ENCODE measurements at regions not wholly inside any gene's neighbourhood (a gene's known extent, or its start where the extent isn't known, plus 50 kb on each side); places are given as distances from the start of the nearest gene placed in this dataset.
"Not testable (repeated sequence)": the region's sequence is repeated elsewhere in the genome, so short reads cannot be mapped to it uniquely, and the experiment has no call there.

DNA sequence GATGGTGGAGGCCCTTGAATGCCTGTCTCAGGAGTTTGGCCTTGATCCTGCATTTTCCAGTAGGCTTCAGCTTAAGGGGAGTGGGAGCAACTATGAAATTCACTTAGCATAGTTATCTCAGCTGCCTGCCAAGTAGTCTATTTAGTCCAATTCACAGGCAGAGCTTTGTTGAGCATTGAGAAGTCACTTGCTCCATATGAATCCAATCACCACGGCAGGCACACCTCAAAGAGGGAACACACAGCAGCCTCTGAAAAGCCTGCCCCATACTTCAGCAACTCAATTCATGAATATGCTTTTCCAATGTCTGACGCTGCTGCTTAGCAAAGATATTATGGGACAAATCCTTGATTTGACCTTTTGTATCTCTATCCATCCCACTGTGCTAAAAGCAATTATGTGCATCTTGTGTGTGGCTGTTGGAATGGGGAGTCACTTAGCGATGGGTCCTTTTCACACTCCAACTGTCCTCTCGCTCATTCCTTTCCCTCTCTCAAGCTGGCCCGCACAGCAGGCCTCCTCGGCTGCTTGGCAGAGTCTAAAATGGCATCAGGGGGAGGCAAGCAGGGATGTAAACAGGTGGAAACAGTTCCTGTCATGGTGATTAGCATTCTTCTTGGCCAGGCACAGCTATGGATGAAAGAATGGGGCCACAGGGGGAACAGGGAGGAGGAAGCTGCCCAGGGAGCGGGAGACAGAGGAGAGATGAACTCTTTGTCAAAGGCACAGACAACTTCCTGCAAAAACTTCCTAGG is 56.0 kb upstream of the LRPPRC start:
- DNase-seq = no peak

GRCh38 chr2:44052584-44052983 is 56.8 kb upstream of the LRPPRC start:
- DNase-seq = no peak

- DNase-seq = no peak
Observed at GRCh38 chr2:44053052-44053451, 57.3 kb upstream of the LRPPRC start.

- DNase-seq = no peak
Observed at GRCh38 chr2:44053456-44053855, 57.7 kb upstream of the LRPPRC start.

GRCh38 chr2:44055229-44055628 is 59.4 kb upstream of the LRPPRC start:
- no peak for DNase-seq

- DNase-seq = no peak
Observed at GRCh38 chr2:44055664-44056063, 59.9 kb upstream of the LRPPRC start.

DNA sequence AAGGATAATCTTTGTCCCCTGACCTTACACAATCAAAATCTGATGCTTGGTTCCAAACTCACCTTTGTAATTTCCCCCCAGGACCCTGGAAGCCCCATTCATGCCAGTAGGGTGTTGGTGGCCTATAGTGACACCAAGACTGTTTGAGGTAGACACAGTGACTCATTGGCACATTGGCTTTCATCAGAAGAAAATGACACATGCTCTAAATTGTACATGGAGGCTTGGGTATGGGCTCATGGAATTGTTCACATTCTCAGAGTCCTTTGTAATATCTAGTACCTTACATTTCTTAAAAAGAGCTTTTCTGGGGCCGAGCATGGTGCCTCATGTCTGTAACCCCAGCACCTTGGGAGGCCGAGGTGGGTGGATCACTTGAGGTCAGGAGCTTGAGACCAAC is 61.2 kb upstream of the LRPPRC start:
- no peak for DNase-seq

DNA sequence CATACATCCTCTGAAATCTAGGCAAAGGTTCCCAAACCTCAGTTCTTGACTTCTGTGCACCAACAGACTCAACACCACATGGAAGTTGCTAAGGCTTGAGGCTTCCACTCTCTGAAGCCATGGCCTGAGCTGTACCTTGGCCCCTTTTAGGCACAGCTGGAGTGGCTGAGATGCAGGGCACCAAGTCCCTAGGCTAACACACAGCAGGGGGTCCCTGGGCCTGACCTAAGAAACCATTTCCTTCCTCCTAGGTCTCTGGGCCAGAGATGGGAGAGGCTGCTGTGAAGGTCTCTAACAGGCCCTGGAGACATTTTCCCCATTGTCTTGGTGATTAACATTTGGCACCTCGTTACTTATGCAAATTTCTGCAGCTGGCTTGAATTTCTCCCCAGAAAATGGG is 64.5 kb upstream of the LRPPRC start:
- DNase-seq = not testable (repeated sequence)

DNA sequence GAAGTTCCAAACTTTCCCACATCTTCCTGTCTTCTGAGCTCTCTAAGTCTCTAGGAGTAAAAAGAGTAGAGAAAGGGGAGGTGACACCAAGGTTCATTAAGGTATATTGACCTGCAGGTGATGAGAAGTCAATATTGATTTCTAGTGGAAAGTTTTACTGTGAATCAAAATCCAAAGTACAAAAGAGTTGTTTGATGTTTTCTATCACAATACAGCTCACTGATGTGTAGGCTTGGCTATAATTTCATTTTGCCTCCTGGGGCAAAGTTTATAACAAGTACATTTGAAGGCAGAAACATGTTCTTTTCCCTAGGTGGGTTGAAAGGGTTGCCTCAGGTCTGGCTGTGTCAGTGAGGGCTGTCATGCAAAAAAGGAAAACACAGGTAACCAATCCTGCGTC is 65.2 kb upstream of the LRPPRC start:
- DNase-seq = no peak

DNA sequence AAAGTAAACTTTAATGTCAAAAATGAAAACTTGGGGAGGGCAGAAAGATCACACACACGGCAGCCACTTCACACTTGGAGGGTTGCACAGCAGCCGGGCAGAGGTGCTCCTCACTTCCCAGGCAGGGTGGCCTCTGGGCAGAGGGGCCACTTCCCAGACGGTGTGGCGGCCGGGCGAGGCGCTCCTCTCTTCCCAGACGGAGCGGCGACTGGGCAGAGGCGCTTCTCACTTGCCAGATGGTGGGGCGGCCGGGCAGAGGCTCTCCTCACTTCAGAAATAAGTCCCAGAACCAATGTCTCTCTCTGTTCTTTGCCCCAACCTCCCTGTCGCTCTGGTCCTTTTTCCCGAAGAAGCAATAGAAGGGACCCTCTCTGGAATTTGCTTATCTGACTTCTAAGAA is 65.7 kb upstream of the LRPPRC start:
- no peak for DNase-seq

DNA sequence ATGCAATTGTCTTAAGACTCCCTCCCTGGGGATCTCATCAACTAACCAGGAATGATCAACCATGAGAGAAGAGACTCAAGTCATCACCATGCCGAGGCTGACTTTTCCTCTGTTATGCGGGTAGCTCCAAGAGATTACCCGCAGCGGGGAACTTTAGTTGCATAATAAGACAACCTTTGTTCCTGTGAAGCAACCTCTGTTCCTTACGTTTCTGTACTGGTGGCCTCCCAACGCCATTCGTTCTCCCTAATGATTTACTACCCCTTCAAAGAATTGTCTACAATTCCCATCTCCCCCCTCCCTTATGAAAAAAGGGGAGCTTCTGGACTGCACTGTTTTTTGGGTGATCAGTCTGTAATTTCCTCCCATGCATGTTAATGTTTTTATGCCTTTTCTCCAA is 66.1 kb upstream of the LRPPRC start:
- no peak for DNase-seq

DNA sequence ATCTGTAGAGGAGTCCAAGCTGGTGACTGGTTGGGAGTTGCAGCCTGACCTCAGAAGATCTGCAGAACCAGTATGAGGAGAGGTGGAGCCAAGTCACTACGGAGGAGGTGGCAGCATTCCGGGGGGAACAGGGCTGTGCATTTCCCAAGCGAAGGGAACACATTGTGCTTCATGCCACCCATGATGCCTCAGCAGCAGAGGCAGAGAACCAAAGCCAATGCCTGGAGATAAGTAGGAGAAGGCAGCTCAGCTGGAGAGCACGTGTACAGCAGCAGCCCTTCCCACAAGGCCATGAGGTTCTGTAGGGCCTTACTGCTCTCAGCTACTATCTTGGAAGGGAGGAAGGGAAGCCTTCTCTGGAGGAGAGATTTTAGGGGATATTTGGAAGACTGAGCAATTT is 67.2 kb upstream of the LRPPRC start:
- no peak for DNase-seq

DNA sequence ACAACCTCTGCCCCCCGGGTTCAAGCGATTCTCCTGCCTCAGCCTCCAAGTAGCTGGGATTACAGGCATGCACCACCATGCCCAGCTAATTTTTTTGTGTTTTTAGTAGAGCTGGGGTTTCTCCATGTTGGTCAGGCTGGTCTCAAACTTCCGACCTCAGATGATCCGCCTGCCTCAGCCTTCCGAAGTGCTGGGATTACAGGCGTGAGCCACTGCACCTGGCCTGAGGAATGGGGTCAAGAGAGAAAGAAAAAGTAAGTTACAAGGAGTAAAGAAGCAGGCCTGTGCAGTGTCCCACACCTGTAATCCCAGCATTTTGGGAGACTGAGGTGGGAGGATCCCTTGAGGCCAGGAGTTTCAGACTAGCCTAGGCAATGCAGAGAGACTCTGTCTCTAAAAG is 68.5 kb upstream of the LRPPRC start:
- DNase-seq = not testable (repeated sequence)

GRCh38 chr2:44067012-44067790 is 71.4 kb upstream of the LRPPRC start:
- not testable (repeated sequence) for DNase-seq

DNA sequence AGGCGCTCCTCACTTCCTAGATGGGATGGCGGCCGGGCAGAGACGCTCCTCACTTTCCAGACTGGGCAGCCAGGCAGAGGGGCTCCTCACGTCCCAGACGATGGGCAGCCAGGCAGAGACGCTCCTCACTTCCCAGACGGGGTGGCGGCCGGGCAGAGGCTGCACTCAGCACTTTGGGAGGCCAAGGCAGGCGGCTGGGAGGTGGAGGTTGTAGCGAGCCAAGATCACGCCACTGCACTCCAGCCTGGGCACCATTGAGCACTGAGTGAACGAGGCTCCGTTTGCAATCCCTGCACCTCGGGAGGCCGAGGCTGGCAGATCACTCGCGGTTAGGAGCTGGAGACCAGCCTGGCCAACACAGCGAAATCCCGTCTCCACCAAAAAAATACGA is 72.0 kb upstream of the LRPPRC start:
- not testable (repeated sequence) for DNase-seq

- DNase-seq = no peak
Observed at GRCh38 chr2:44071454-44072046, 75.8 kb upstream of the LRPPRC start.

DNA sequence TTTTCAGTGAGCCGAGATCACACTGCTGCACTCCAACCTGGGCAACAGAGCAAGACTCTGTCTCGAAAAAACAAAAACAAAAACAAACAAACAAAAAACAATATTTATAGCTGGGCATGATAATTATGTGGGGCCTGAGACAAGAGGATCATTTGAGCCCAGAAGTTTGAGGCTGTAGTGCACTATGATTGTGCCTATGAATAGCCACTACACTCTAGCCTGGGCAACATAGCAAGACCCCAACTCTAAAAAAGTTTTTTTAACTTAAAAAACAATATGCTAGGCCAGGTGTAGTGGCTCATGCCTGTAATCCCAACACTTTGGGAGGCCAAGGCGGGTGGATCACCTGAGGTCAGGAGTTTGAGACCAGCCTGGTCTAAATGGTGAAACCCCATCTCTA is 77.9 kb upstream of the LRPPRC start:
- not testable (repeated sequence) for DNase-seq

DNA sequence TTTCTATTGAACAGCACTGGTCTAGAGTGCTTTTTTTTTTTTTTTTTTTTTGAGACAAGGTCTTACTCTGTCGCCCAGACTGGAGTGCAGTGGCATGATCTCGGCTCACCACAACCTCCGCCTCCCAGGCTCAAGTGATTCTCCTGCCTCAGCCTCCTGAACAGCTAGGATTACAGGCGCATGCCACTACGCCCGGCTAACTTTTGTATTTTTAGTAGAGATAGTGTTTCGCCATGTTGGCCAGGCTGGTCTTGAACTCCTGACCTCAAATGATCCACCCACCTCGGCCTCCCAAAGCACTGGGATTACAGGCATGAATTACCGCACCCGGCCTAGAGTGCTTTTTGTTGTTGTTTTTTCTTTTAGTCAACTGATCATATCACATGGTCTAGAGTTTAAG is 79.0 kb upstream of the LRPPRC start:
- not testable (repeated sequence) for DNase-seq

DNA sequence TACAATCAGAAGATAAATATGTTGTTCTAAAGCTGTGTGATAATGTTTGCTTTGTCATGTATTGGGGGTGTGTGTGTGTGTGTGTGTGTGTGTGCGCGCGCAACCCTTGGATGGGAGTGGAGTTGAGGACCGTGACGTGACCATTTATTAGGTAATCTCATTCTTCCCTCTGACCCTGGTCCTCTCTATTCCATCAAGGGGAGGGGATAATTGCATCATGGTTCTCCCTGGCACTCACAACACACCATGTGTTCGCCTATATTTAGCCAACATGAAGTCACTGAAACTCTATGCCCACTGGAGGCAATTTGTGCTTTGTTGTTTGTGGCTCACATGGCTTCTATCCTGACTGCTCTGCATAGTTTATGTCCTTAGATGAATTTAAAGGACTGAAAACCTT is 79.8 kb upstream of the LRPPRC start:
- no peak for DNase-seq

DNA sequence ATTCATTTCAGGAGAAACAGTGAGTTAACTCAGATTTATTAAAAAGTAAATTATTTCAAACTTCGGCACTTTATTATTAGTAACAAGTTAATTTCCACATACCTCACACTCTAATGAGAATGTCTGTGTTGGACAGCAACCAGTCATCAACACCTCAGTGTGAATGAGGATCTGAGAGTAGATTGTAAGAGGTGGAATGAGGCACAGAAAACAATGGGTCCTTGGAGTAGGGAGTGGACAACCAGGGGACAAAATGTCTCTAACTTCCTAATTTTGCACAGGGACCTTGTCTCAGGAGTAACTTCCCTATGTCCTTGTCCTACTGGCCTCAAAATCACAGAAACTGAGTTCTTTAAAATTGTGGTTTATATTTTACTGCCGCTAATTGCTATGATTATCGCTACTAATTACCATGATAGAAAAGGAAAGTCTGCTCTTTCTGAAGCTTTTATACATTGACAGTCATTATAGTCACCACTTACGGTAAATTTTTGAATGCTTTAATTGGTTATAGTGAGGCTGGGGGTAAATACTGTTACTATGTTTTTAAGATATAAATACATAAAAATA is 82.2 kb upstream of the LRPPRC start:
- no peak for DNase-seq

DNA sequence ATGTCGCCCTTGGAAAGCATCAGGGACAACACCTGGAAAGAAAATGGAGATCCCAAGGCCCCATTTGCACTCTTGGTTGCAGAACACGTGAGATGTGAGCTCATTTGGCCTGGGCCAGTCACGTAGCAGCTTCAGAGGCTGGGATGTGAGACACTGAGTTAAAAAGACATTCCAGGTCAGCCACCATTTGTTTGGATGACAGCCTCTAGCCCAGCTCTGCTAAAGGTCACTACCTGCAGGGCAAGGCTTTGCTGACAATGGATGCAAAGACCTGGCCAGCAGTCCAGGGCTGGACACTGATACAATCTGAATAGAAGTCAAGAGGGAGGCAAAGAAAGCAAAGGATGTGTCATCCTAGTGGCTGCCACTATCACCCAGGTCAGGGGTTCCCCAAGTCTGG is 83.9 kb upstream of the LRPPRC start:
- no peak for DNase-seq

DNA sequence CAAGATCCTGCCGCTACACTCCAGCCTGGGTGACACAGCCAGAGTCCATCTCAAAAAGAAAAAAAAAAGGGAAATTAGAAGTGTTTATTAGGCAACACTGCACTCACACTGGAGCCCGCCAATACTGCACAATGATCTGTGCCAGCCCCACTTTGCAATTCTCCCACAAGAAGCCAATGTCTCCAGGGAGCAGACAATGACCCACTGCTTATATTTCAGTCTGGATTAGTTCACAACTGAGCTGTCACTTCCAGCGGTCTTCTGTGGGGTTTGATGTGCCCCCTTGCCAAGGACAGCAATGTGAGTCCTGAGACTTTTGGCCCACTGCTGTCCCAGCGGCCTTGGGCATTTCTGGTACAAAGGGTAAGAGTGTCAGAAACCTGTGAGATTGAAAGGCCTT is 85.6 kb upstream of the PPM1B start:
- DNase-seq = no peak

DNA sequence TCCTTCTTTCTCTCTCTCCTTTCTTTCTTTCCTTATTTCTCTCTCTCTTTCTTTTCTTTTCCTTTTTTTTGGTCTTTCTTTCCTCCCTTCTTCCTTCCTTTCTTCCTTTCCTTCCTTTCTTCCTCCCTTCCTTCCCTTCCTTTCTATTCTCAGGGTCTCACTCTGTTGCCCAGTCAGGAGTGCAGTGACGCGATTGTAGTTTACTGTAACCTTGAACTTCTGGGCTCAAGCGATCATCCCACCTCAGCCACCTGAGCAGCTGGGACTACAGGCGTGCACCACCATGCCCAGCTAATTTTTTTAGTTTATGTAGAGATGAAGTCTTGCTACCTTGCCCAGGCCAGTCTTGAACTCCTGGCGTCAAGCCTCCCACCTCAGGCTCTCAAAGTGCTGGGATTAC is 83.8 kb upstream of the PPM1B start:
- DNase-seq = no peak

- no peak for DNase-seq
Observed at GRCh38 chr2:44086629-44087028, 82.0 kb upstream of the PPM1B start.

Data from hematopoietic multipotent progenitor cell treated with erythropoietin and hydrocortisone succinate and interleukin-3 and kit ligand, for 6 days (in vitro differentiated cells).